Epithelial cell of proximal tubule (primary cell): ENCODE measurements at regions not wholly inside any gene's neighbourhood (a gene's known extent, or its start where the extent isn't known, plus 50 kb on each side); places are given as distances from the start of the nearest gene placed in this dataset.
"Not testable (repeated sequence)": the region's sequence is repeated elsewhere in the genome, so short reads cannot be mapped to it uniquely, and the experiment has no call there.

Experiments
- DNase-seq: peaks from one replicate; pipeline ENCODE4 v3.0.0-alpha.2; 2011; ENCODE audit warnings: low read depth
- H3K4me3 ChIP-seq: 2 replicates; pipeline ENCODE4 v1.5.1; 2011; ENCODE audit warnings: low read depth, mild to moderate bottlenecking, low read length
- CTCF ChIP-seq: conservative IDR thresholded peaks from 2 replicates; pipeline ENCODE4 v1.5.1; 2012; ENCODE audit warnings: low read depth, mild to moderate bottlenecking, low read length

- no peak for TF ChIP-seq CTCF
- DNase-seq, result no peak
- H3K4me3 ChIP-seq, result no peak overlapping the region
These were observed 151.7 kb downstream of the SOD2 start for GRCh38 chr6:159541296-159541695.

GRCh38 chr6:159540883-159541282 lies 152.2 kb downstream of the SOD2 start:
- H3K4me3 ChIP-seq, result no peak overlapping the region
- no peak for DNase-seq
- no peak for TF ChIP-seq CTCF

GRCh38 chr6:159540152-159540551 lies 152.9 kb downstream of the SOD2 start:
- peak; percentile 26 for TF ChIP-seq CTCF
- no peak overlapping the region for H3K4me3 ChIP-seq
- DNase-seq, result no peak

GRCh38 chr6:159538031-159538430 lies 155.0 kb downstream of the SOD2 start:
- DNase-seq, H3K4me3 ChIP-seq: not testable (repeated sequence)

- no peak overlapping the region for H3K4me3 ChIP-seq
- no peak for DNase-seq
- no peak for TF ChIP-seq CTCF
These were observed 157.2 kb downstream of the SOD2 start for GRCh38 chr6:159535656-159536350.

GRCh38 chr6:159533568-159533967 lies 159.5 kb downstream of the SOD2 start:
- DNase-seq, result no peak
- no peak for TF ChIP-seq CTCF
- no peak overlapping the region for H3K4me3 ChIP-seq

GRCh38 chr6:159533016-159533415 lies 160.0 kb downstream of the SOD2 start:
- DNase-seq, result no peak
- no peak overlapping the region for H3K4me3 ChIP-seq
- TF ChIP-seq CTCF, result no peak

GRCh38 chr6:159532155-159532554 lies 160.9 kb downstream of the SOD2 start:
- no peak for TF ChIP-seq CTCF
- no peak overlapping the region for H3K4me3 ChIP-seq
- no peak for DNase-seq
